Fibroblast of the conjunctiva (primary cell): ENCODE measurements at regions not wholly inside any gene's neighbourhood (a gene's known extent, or its start where the extent isn't known, plus 50 kb on each side); places are given as distances from the start of the nearest gene placed in this dataset.
"Not testable (repeated sequence)": the region's sequence is repeated elsewhere in the genome, so short reads cannot be mapped to it uniquely, and the experiment has no call there.

Source experiments
- DNase-seq: peaks from one replicate; pipeline ENCODE4 v3.0.0-alpha.2; 2010; ENCODE audit warnings: low read depth

GRCh38 chr2:228410061-228410460 is 228.6 kb upstream of the SPHKAP start:
- no peak for DNase-seq

- DNase-seq, result no peak
These were observed 228.0 kb upstream of the SPHKAP start for GRCh38 chr2:228409493-228409892.

GRCh38 chr2:228408529-228409227 is 227.2 kb upstream of the SPHKAP start:
- no peak for DNase-seq

- no peak for DNase-seq
These were observed 226.3 kb upstream of the SPHKAP start for GRCh38 chr2:228407821-228408220.

GRCh38 chr2:228401065-228401912 is 219.8 kb upstream of the SPHKAP start:
- no peak for DNase-seq

GRCh38 chr2:228387776-228388175 is 206.3 kb upstream of the SPHKAP start:
- DNase-seq, result no peak

- DNase-seq, result no peak
These were observed 197.4 kb upstream of the SPHKAP start for GRCh38 chr2:228378696-228379425.

- no peak for DNase-seq
These were observed 196.7 kb upstream of the SPHKAP start for GRCh38 chr2:228378233-228378632.

GRCh38 chr2:228377533-228377932 is 196.0 kb upstream of the SPHKAP start:
- DNase-seq, result no peak

GRCh38 chr2:228374741-228375140 is 193.3 kb upstream of the SPHKAP start:
- no peak for DNase-seq

GRCh38 chr2:228373191-228373590 is 191.7 kb upstream of the SPHKAP start:
- no peak for DNase-seq

- DNase-seq, result no peak
These were observed 190.7 kb upstream of the SPHKAP start for GRCh38 chr2:228372212-228372611.

GRCh38 chr2:228369400-228370031 is 188.0 kb upstream of the SPHKAP start:
- no peak for DNase-seq

- no peak for DNase-seq
These were observed 185.9 kb upstream of the SPHKAP start for GRCh38 chr2:228367356-228367755.

- DNase-seq, result no peak
These were observed 178.0 kb upstream of the SPHKAP start for GRCh38 chr2:228359473-228359872.

GRCh38 chr2:228355897-228356296 is 174.4 kb upstream of the SPHKAP start:
- DNase-seq, result no peak

GRCh38 chr2:228352980-228353379 is 171.5 kb upstream of the SPHKAP start:
- DNase-seq, result not testable (repeated sequence)

- DNase-seq, result no peak
These were observed 170.6 kb upstream of the SPHKAP start for GRCh38 chr2:228352048-228352447.

GRCh38 chr2:228348516-228349064 is 167.1 kb upstream of the SPHKAP start:
- DNase-seq, result no peak

- DNase-seq, result no peak
These were observed 163.0 kb upstream of the SPHKAP start for GRCh38 chr2:228344531-228344930.

GRCh38 chr2:228339525-228339924 is 158.0 kb upstream of the SPHKAP start:
- DNase-seq, result no peak

- no peak for DNase-seq
These were observed 152.7 kb upstream of the SPHKAP start for GRCh38 chr2:228334180-228334579.
